Psoas muscle (tissue), 7 donors: ENCODE measurements at regions not wholly inside any gene's neighbourhood (a gene's known extent, or its start where the extent isn't known, plus 50 kb on each side); places are given as distances from the start of the nearest gene placed in this dataset.

ENCODE experiments used
- ATAC-seq, 4 donors: fragments of 200-7000 bp; cut with Tn5 transposase; one replicate each; pipeline ENCODE4 v1.9.1; 2020; ENCODE audit warnings: moderate library complexity in 3 of 4, mild to moderate bottlenecking in 2 of 4
- DNase-seq, 2 donors: peaks; one replicate each; pipeline ENCODE4 v3.0.0-alpha.2; 2020
- H3K27ac ChIP-seq: fragments of 200-600 bp; one replicate; pipeline ENCODE4 v1.8.0; 2022
- H3K27me3 ChIP-seq, 3 donors: fragments of 200-600 bp in 1 of 3; one replicate each; pipeline versions ENCODE4 v1.6.1 to v1.8.0; 2013 to 2022; ENCODE audit warnings: low read length in 2 of 3, mild to moderate bottlenecking in 2 of 3, moderate library complexity in 1 of 3; ENCODE audit not compliant: insufficient read depth in 3 of 3
- H3K36me3 ChIP-seq, 2 donors: fragments of 200-600 bp in 1 of 2; one replicate each; pipeline versions ENCODE4 v1.6.1 to v1.8.0; 2013 to 2022; ENCODE audit warnings: low read depth in 1 of 2, mild to moderate bottlenecking in 1 of 2, moderate library complexity in 1 of 2; ENCODE audit not compliant: insufficient read depth in 1 of 2
- H3K4me1 ChIP-seq: fragments of 200-600 bp; one replicate; pipeline ENCODE4 v1.8.0; 2022
- H3K4me3 ChIP-seq: fragments of 200-600 bp; one replicate; pipeline ENCODE4 v1.8.0; 2022; ENCODE audit warnings: mild to moderate bottlenecking
- H3K9me3 ChIP-seq: fragments of 200-600 bp; one replicate; pipeline ENCODE4 v1.8.0; 2022
- CTCF ChIP-seq: fragments of 200-600 bp; IDR thresholded peaks from one replicate; pipeline ENCODE4 v1.8.0; 2022; ENCODE audit warnings: antibody characterized with exemption
- WGBS, 3 donors: extraction: QIAGEN DNeasy Blood & Tissue Kit; methylation state at CpG; one replicate each; pipeline versions ENCODE4 v1.1.6 to v1.1.7; 2013; 5-methylcytosine and 5-hydroxymethylcytosine counted together
- intact Hi-C, 2 donors: fragments of 100-400 bp; cut with DNase I; formaldehyde crosslinking; loops; one replicate each; pipeline versions ENCODE4 v1.11.0 to v1.14.2; 2022
- donor health status: healthy with polysubstance abuse.
- donor health status: DM: no; HTN: no; CAD: no; lungs with moderate emphysema.
- donor health status: Bipolar disorder and iron deficiency.
- donor health status: healthy.
- donor health status: DM: yes; HTN: yes; CAD: no.
- donor health status: DM: no; HTN: no; CAD: no.
- donor health status: DM: yes; HTN: yes; CAD: no.

- TF ChIP-seq CTCF = no peak
- DNase-seq = no peak
- H3K36me3 ChIP-seq = no peaks in the 10 kb centered on the region
- no peak overlapping the region for H3K27ac ChIP-seq
- no peak overlapping the region for H3K4me3 ChIP-seq
- peaks cover 4% of the 10 kb centered on the region for H3K9me3 ChIP-seq
- intact Hi-C loops = no loop called here
- no peaks in the 10 kb centered on the region for H3K27me3 ChIP-seq
- no peak for ATAC-seq
- 97 to 100% (median 100%) methylated on average over 1 of the region's 1 CpG for WGBS, 3 donors
- no peaks in the 10 kb centered on the region for H3K4me1 ChIP-seq
Observed at GRCh38 chr6:71466362-71466761, 177.8 kb downstream of the OGFRL1 start.

GRCh38 chr6:71468038-71468437 lies 179.4 kb downstream of the OGFRL1 start:
- no peak for TF ChIP-seq CTCF
- ATAC-seq (no peak), DNase-seq (no peak)
- Histone ChIP-seq H3K36me3 (no peaks in the 10 kb centered on the region), H3K4me3 (no peak overlapping the region), H3K9me3 (peaks cover 4% of the 10 kb centered on the region), H3K27me3 (no peaks in the 10 kb centered on the region), H3K27ac (no peak overlapping the region), H3K4me1 (no peaks in the 10 kb centered on the region)
- intact Hi-C loops = no loop called here

- ATAC-seq (peak in 3 of 4 donors; percentile 28 to 62 (median 55)), DNase-seq (no peak)
- Histone ChIP-seq H3K27ac (no peak overlapping the region), H3K27me3 (no peaks in the 10 kb centered on the region), H3K36me3 (no peaks in the 10 kb centered on the region), H3K4me3 (no peak overlapping the region), H3K4me1 (no peaks in the 10 kb centered on the region), H3K9me3 (peaks cover 4% of the 10 kb centered on the region)
- TF ChIP-seq CTCF = no peak
- 44 to 66% (median 53%) methylated on average over 7 of the region's 7 CpGs for WGBS, 3 donors
- intact Hi-C loops = no loop called here
Observed at GRCh38 chr6:71468841-71469700, 180.5 kb downstream of the OGFRL1 start.

- Histone ChIP-seq H3K4me3 (no peak overlapping the region), H3K9me3 (no peaks in the 10 kb centered on the region), H3K27ac (no peak overlapping the region), H3K27me3 (no peaks in the 10 kb centered on the region), H3K4me1 (no peaks in the 10 kb centered on the region), H3K36me3 (no peaks in the 10 kb centered on the region)
- no peak for DNase-seq
- no peak for ATAC-seq
- TF ChIP-seq CTCF = no peak
- WGBS, 3 donors = 92 to 95% (median 94%) methylated on average over 2 of the region's 2 CpGs
- intact Hi-C loops = no loop called here
Observed at GRCh38 chr6:71471718-71472117, 183.1 kb downstream of the OGFRL1 start.

GRCh38 chr6:71473926-71474325 lies 185.3 kb downstream of the OGFRL1 start:
- Histone ChIP-seq H3K36me3 (no peaks in the 10 kb centered on the region), H3K27me3 (no peaks in the 10 kb centered on the region), H3K27ac (no peak overlapping the region), H3K4me3 (no peak overlapping the region), H3K9me3 (no peaks in the 10 kb centered on the region), H3K4me1 (peaks cover 4% of the 10 kb centered on the region)
- TF ChIP-seq CTCF = no peak
- 36 to 49% (median 44%) methylated on average over 2 of the region's 2 CpGs for WGBS, 3 donors
- intact Hi-C loops = no loop called here
- peak; percentile 49 to 66 for DNase-seq
- peak; percentile 49 to 78 (median 74) for ATAC-seq
